Esophagus muscularis mucosa (tissue), 4 donors: ENCODE measurements at regions not wholly inside any gene's neighbourhood (a gene's known extent, or its start where the extent isn't known, plus 50 kb on each side); places are given as distances from the start of the nearest gene placed in this dataset.
"Not testable (repeated sequence)": the region's sequence is repeated elsewhere in the genome, so short reads cannot be mapped to it uniquely, and the experiment has no call there.

Experiments
- DNase-seq: peaks from one replicate; pipeline ENCODE4 v3.0.0-alpha.2; 2017; ENCODE audit errors: extremely low spot score
- H3K27ac ChIP-seq, 4 donors: fragments of 200-600 bp; sonication (generic); replicated peaks in 1 of 4; 1 replicate in 3 of 4; 2 replicates in 1 of 4; pipeline ENCODE4 v1.5.1; 2016 to 2019; ENCODE audit warnings: mild to moderate bottlenecking in 1 of 4
- H3K27me3 ChIP-seq, 4 donors: fragments of 200-600 bp; sonication (generic); one replicate each; pipeline versions ENCODE4 v1.5.1 to v1.6.0; 2016 to 2019
- H3K36me3 ChIP-seq, 4 donors: fragments of 200-600 bp; sonication (generic); one replicate each; pipeline ENCODE4 v1.5.1; 2016 to 2019
- H3K4me1 ChIP-seq, 4 donors: fragments of 200-600 bp; sonication (generic); one replicate each; pipeline ENCODE4 v1.5.1; 2016 to 2019
- H3K4me3 ChIP-seq, 4 donors: fragments of 200-600 bp; sonication (generic); 1 replicate in 2 of 4; 2 replicates in 2 of 4; pipeline ENCODE4 v1.5.1; 2016 to 2019; ENCODE audit warnings: mild to moderate bottlenecking in 4 of 4, moderate library complexity in 1 of 4
- H3K9me3 ChIP-seq, 4 donors: fragments of 200-600 bp; sonication (generic); 1 replicate in 3 of 4; 2 replicates in 1 of 4; pipeline ENCODE4 v1.5.1; 2016 to 2019
- CTCF ChIP-seq, 3 experiments: fragments of 200-600 bp in 2 of 3; fragments of 450-650 bp in 1 of 3; sonication (generic) in 2 of 3; IDR thresholded peaks; one replicate each; pipeline ENCODE4 v1.5.1; 2017 to 2019; ENCODE audit warnings: antibody characterized with exemption in 3 of 3, mild to moderate bottlenecking in 2 of 3, moderate library complexity in 1 of 3
- EP300 ChIP-seq: sonication (generic); formaldehyde crosslinking; IDR thresholded peaks from one replicate; pipeline ENCODE4 v1.6.1; 2017; ENCODE audit warnings: antibody characterized with exemption
- POLR2A ChIP-seq: fragments of 450-650 bp; IDR thresholded peaks from one replicate; pipeline ENCODE4 v1.6.1; 2017; ENCODE audit warnings: antibody characterized with exemption, moderate library complexity, mild to moderate bottlenecking, low read depth
- POLR2AphosphoS5 ChIP-seq, 2 donors: sonication (generic); formaldehyde crosslinking; IDR thresholded peaks; one replicate each; pipeline ENCODE4 v1.6.1; 2017; ENCODE audit warnings: antibody characterized with exemption in 2 of 2
- WGBS: methylation state at CpG from one replicate; pipeline ENCODE4 v1.1.5; 2018; 5-methylcytosine and 5-hydroxymethylcytosine counted together
- intact Hi-C: fragments of 100-400 bp; cut with DNase I; formaldehyde crosslinking; loops from one replicate; pipeline ENCODE4 v1.15.1; 2023

- Histone ChIP-seq H3K27me3 (no peaks in the 10 kb centered on the region), H3K4me1 (no peaks in the 10 kb centered on the region), H3K9me3 (no peaks in the 10 kb centered on the region), H3K27ac (no peak overlapping the region), H3K4me3 (no peak overlapping the region), H3K36me3 (no peaks in the 10 kb centered on the region)
- no peak for DNase-seq
- TF ChIP-seq CTCF (IDR thresholded peaks at IDR 0.05) (no peak), EP300 (no peak), POLR2A (no peak), POLR2AphosphoS5 (IDR thresholded peaks at IDR 0.05) (no peak)
- intact Hi-C loops: no loop called here
- 65% methylated on average over 2 of the region's 2 CpGs for WGBS
These were observed 310.4 kb downstream of the ZNF674 start for GRCh38 chrX:46234775-46235174.

GRCh38 chrX:46228389-46228788 is 316.8 kb downstream of the ZNF674 start:
- 97% methylated on average over 6 of the region's 6 CpGs for WGBS
- DNase-seq: no peak
- Histone ChIP-seq H3K9me3 (no peaks in the 10 kb centered on the region), H3K4me3 (no peak overlapping the region), H3K4me1 (no peaks in the 10 kb centered on the region), H3K36me3 (no peaks in the 10 kb centered on the region), H3K27ac (no peak overlapping the region), H3K27me3 (no peaks in the 10 kb centered on the region)
- TF ChIP-seq EP300 (no peak), POLR2A (no peak), CTCF (IDR thresholded peaks at IDR 0.05) (no peak), POLR2AphosphoS5 (IDR thresholded peaks at IDR 0.05) (no peak)
- intact Hi-C loops: no loop called here

- TF ChIP-seq POLR2A: no peak
- no peak for TF ChIP-seq CTCF (IDR thresholded peaks at IDR 0.05)
- no peak for TF ChIP-seq POLR2AphosphoS5 (IDR thresholded peaks at IDR 0.05)
- TF ChIP-seq EP300: no peak
- Histone ChIP-seq H3K4me3 (no peak overlapping the region), H3K9me3 (no peaks in the 10 kb centered on the region), H3K36me3 (no peaks in the 10 kb centered on the region), H3K27ac (no peak overlapping the region), H3K4me1 (no peaks in the 10 kb centered on the region), H3K27me3 (no peaks in the 10 kb centered on the region)
- 83% methylated on average over 1 of the region's 1 CpG for WGBS
- DNase-seq: no peak
- intact Hi-C loops: no loop called here
These were observed 318.8 kb downstream of the ZNF674 start for GRCh38 chrX:46226422-46226821.

- H3K4me3 ChIP-seq, H3K4me1 ChIP-seq, DNase-seq, H3K27ac ChIP-seq, H3K36me3 ChIP-seq, H3K27me3 ChIP-seq, H3K9me3 ChIP-seq, intact Hi-C loops: not testable (repeated sequence)
These were observed 321.7 kb downstream of the ZNF674 start for GRCh38 chrX:46223499-46223898.

GRCh38 chrX:46220822-46221221 is 324.4 kb downstream of the ZNF674 start:
- Histone ChIP-seq H3K4me1 (no peaks in the 10 kb centered on the region), H3K27me3 (no peaks in the 10 kb centered on the region), H3K27ac (no peak overlapping the region), H3K36me3 (no peaks in the 10 kb centered on the region), H3K9me3 (no peaks in the 10 kb centered on the region), H3K4me3 (no peak overlapping the region)
- no peak for DNase-seq
- WGBS: 82% methylated on average over 3 of the region's 3 CpGs
- intact Hi-C loops: no loop called here
- TF ChIP-seq POLR2A: no peak
- TF ChIP-seq POLR2AphosphoS5 (IDR thresholded peaks at IDR 0.05): no peak
- TF ChIP-seq CTCF (IDR thresholded peaks at IDR 0.05): no peak
- TF ChIP-seq EP300: no peak
